GM12878 (cell line): ENCODE measurements at regions not wholly inside any gene's neighbourhood (a gene's known extent, or its start where the extent isn't known, plus 50 kb on each side); places are given as distances from the start of the nearest gene placed in this dataset.

Source experiments
- ATAC-seq: fragments of 200-7000 bp; cut with Tn5 transposase; 3 replicates; pipeline ENCODE4 v1.9.1; 2020; ENCODE audit warnings: mild to moderate bottlenecking, moderate library complexity
- BruUV-seq: library from RNA; stranded (reverse); fragments of 400-500 nt; replicated peaks from 2 replicates; lab custom pipeline; 2021; lab: Mats Ljungman, UMichigan
- CTCF ChIA-PET: fragments of 300-600 bp; sonication (Branson Sonifier 250); formaldehyde crosslinking; extraction: SDS; loops from one replicate; lab custom pipeline; 2021; ENCODE audit warnings: inconsistent platforms; lab: Yijun Ruan, JAX
- POLR2A ChIA-PET: fragments of 350-600 bp; formaldehyde crosslinking; extraction: SDS; loops from one replicate; lab custom pipeline; 2021; ENCODE audit warnings: inconsistent platforms; lab: Charles Lee
- RAD21 ChIA-PET: fragments of 300-600 bp; sonication (Branson Sonifier 250); formaldehyde crosslinking; loops from one replicate; lab custom pipeline; 2023; ENCODE audit warnings: antibody characterized with exemption; ENCODE audit not compliant: unreplicated experiment; lab: Charles Lee
- SMC1A ChIA-PET: fragments of 300-600 bp; sonication (Branson Sonifier 250); formaldehyde crosslinking; loops from one replicate; lab custom pipeline; 2023; ENCODE audit not compliant: unreplicated experiment, uncharacterized antibody; lab: Charles Lee
- DNase-seq: peaks from one replicate; pipeline ENCODE4 v3.0.0-alpha.2; 2011; ENCODE audit warnings: low read depth, low spot score
- FAIRE-seq: peaks from 3 replicates; lab custom pipeline; 2011; peaks lifted over from hg19 to GRCh38; lab: Jason Lieb, UNC
- H2AFZ ChIP-seq: 2 replicates; pipeline ENCODE4 v1.6.0; 2011; ENCODE audit warnings: low read depth, low read length, control low read depth; ENCODE audit not compliant: control insufficient read depth
- H3K27ac ChIP-seq: 2 replicates; pipeline ENCODE4 v1.5.1; 2011; ENCODE audit warnings: control low read depth; ENCODE audit not compliant: control insufficient read depth, insufficient read depth
- H3K27me3 ChIP-seq, 2 experiments: replicated peaks in 1 of 2; 2 replicates each; pipeline versions ENCODE4 v1.6.0 to v1.6.1; 2011; ENCODE audit warnings: low read length in 1 of 2; ENCODE audit not compliant: control insufficient read depth in 2 of 2, insufficient read depth in 2 of 2
- H3K36me3 ChIP-seq, 2 experiments: 2 replicates each; pipeline ENCODE4 v1.5.1; 2011; ENCODE audit warnings: low read length in 1 of 2; ENCODE audit not compliant: control insufficient read depth in 2 of 2, insufficient read depth in 2 of 2
- H3K4me1 ChIP-seq: 2 replicates; pipeline ENCODE4 v1.6.1; 2011; ENCODE audit warnings: mild to moderate bottlenecking, low read length, moderate library complexity, mixed read lengths; ENCODE audit not compliant: control insufficient read depth, insufficient read depth
- H3K4me2 ChIP-seq: 2 replicates; pipeline ENCODE4 v1.6.0; 2011; ENCODE audit warnings: control low read depth; ENCODE audit not compliant: control insufficient read depth, insufficient read depth
- H3K4me3 ChIP-seq: fragments of 200-600 bp; sonication (generic); 2 replicates; pipeline ENCODE4 v1.5.1; 2016
- H3K79me2 ChIP-seq: 2 replicates; pipeline ENCODE4 v1.6.0; 2011; ENCODE audit warnings: low read length; ENCODE audit not compliant: control insufficient read depth, insufficient read depth
- H3K9ac ChIP-seq: 2 replicates; pipeline ENCODE4 v1.8.0; 2011; ENCODE audit warnings: low read length, control low read depth, mixed read lengths; ENCODE audit not compliant: control insufficient read depth, insufficient read depth
- H3K9me3 ChIP-seq: replicated peaks from 3 replicates; pipeline ENCODE4 v1.5.1; 2011; ENCODE audit warnings: mild to moderate bottlenecking, low read length; ENCODE audit not compliant: control insufficient read depth, insufficient read depth
- H4K20me1 ChIP-seq: 2 replicates; pipeline ENCODE4 v1.6.0; 2011; ENCODE audit not compliant: control insufficient read depth, insufficient read depth
- ATF2 ChIP-seq: IDR thresholded peaks from 2 replicates; pipeline ENCODE4 v1.6.1; 2012; ENCODE audit warnings: low read length, inconsistent platforms
- CBFB ChIP-seq: IDR thresholded peaks from 2 replicates; pipeline ENCODE4 v1.6.1; 2016; ENCODE audit warnings: antibody characterized with exemption, low read depth
- CBX5 ChIP-seq: sonication (generic); IDR thresholded peaks from 2 replicates; pipeline ENCODE4 v1.6.1; 2016; ENCODE audit warnings: low read depth, moderate library complexity, mild to moderate bottlenecking, inconsistent platforms
- CHD2 ChIP-seq: IDR thresholded peaks from 2 replicates; pipeline ENCODE4 v1.6.1; 2011; ENCODE audit warnings: low read depth, low read length, improper control_type of control experiment, borderline replicate concordance
- CREB1 ChIP-seq: IDR thresholded peaks from 2 replicates; pipeline ENCODE4 v1.6.1; 2012; ENCODE audit warnings: low read depth, mild to moderate bottlenecking, inconsistent platforms
- EGR1 ChIP-seq, 2 experiments: IDR thresholded peaks; 1 replicate in 1 of 2; 2 replicates in 1 of 2; pipeline ENCODE4 v1.6.1; 2011 to 2012; ENCODE audit warnings: low read depth in 2 of 2, low read length in 2 of 2, borderline replicate concordance in 1 of 2, mild to moderate bottlenecking in 1 of 2, moderate library complexity in 1 of 2
- EP300 ChIP-seq, 2 experiments: fragments of 150-350 bp in 1 of 2; IDR thresholded peaks; 2 replicates each; pipeline ENCODE4 v1.6.1; 2011 to 2012; ENCODE audit warnings: low read depth in 2 of 2, low read length in 2 of 2, borderline replicate concordance in 1 of 2, improper control_type of control experiment in 1 of 2, inconsistent platforms in 1 of 2; ENCODE audit not compliant: control insufficient read depth in 1 of 2
- MEF2A ChIP-seq: IDR thresholded peaks from 2 replicates; pipeline ENCODE4 v1.6.1; 2011; ENCODE audit warnings: low read depth, mild to moderate bottlenecking, low read length, moderate library complexity; ENCODE audit not compliant: insufficient read depth
- MLLT1 ChIP-seq: fragments of 450-650 bp; IDR thresholded peaks from 2 replicates; pipeline ENCODE4 v1.6.1; 2016; ENCODE audit warnings: mild to moderate bottlenecking
- MTA2 ChIP-seq: fragments of 450-650 bp; IDR thresholded peaks from 2 replicates; pipeline ENCODE4 v1.6.1; 2016; ENCODE audit warnings: low read depth, mild to moderate bottlenecking, moderate library complexity
- NFXL1 ChIP-seq: fragments of 450-650 bp; IDR thresholded peaks from 2 replicates; pipeline ENCODE4 v1.6.1; 2017; ENCODE audit warnings: antibody characterized with exemption, mild to moderate bottlenecking, borderline replicate concordance
- NR2C2 ChIP-seq: IDR thresholded peaks from 2 replicates; pipeline ENCODE4 v1.6.1; 2011; ENCODE audit warnings: borderline replicate concordance, low read depth; ENCODE audit not compliant: control insufficient read depth, insufficient read length
- PAX8 ChIP-seq: fragments of 450-650 bp; IDR thresholded peaks from 2 replicates; pipeline ENCODE4 v1.6.1; 2017; ENCODE audit warnings: mild to moderate bottlenecking, moderate library complexity
- PML ChIP-seq: IDR thresholded peaks from 2 replicates; pipeline ENCODE4 v1.6.1; 2012; ENCODE audit warnings: low read length, inconsistent platforms
- RFX5 ChIP-seq: IDR thresholded peaks from 2 replicates; pipeline ENCODE4 v1.6.1; 2011; ENCODE audit warnings: low read depth, low read length, improper control_type of control experiment
- SIN3A ChIP-seq: IDR thresholded peaks from 2 replicates; pipeline ENCODE4 v1.6.1; 2012; ENCODE audit warnings: low read depth, low read length, improper control_type of control experiment
- SMC3 ChIP-seq: IDR thresholded peaks from 2 replicates; pipeline ENCODE4 v1.6.1; 2011; ENCODE audit warnings: low read length, improper control_type of control experiment, borderline replicate concordance
- STAT3 ChIP-seq: IDR thresholded peaks from 2 replicates; pipeline ENCODE4 v1.6.1; 2011; ENCODE audit warnings: low read depth, low read length, improper control_type of control experiment
- TCF12 ChIP-seq: IDR thresholded peaks from 2 replicates; pipeline ENCODE4 v1.6.1; 2011; ENCODE audit warnings: low read depth, mild to moderate bottlenecking, low read length
- TCF3 ChIP-seq: IDR thresholded peaks from 2 replicates; pipeline ENCODE4 v1.6.1; 2012; ENCODE audit warnings: low read depth, mild to moderate bottlenecking, low read length, borderline replicate concordance; ENCODE audit not compliant: insufficient read depth
- WGBS: methylation state at CpG from one replicate; pipeline ENCODE4 v1.1.6; 2016; ENCODE audit warnings: low lambda C conversion rate; ENCODE audit not compliant: insufficient replicate concordance, insufficient coverage; ENCODE audit errors: missing lambda C conversion rate; 5-methylcytosine and 5-hydroxymethylcytosine counted together
- in situ Hi-C: fragments of 300-500 bp; cut with MboI; formaldehyde crosslinking; loops from 9 replicates; pipeline ENCODE4 v1.14.3; 2018; ENCODE audit warnings: mixed read lengths
- intact Hi-C: fragments of 100-400 bp; cut with micrococcal nuclease; formaldehyde crosslinking; loops from one replicate; pipeline ENCODE4 v1.14.2; 2022; ENCODE audit not compliant: unreplicated experiment

GRCh38 chr6:134425513-134425912 lies 107.6 kb upstream of the SGK1 start:
- ChIA-PET CTCF (interaction anchor here (0.9 kb wide), 1 partner anchor 20 kb away, joined by 5 read pairs; no protein-coding TSS in a partner anchor), SMC1A (interaction anchor here (1.0 kb wide), 1 partner anchor 73 kb away, joined by 3 read pairs; no protein-coding TSS in a partner anchor), POLR2A (no interaction called here), RAD21 (interaction anchor here (1.5 kb wide), 1 partner anchor 53 kb away, joined by 3 read pairs; no protein-coding TSS in a partner anchor)
- Histone ChIP-seq H3K4me2 (no peak overlapping the region), H3K79me2 (no peaks in the 10 kb centered on the region), H2AFZ (no peak overlapping the region), H3K4me3 (no peak overlapping the region), H3K27ac (no peak overlapping the region), H3K4me1 (no peaks in the 10 kb centered on the region), H3K27me3 (no peaks in the 10 kb centered on the region), H4K20me1 (no peaks in the 10 kb centered on the region), H3K9ac (no peak overlapping the region), H3K9me3 (no peaks in the 10 kb centered on the region), H3K36me3 (no peaks in the 10 kb centered on the region)
- intact Hi-C loops, result no loop called here
- 55% methylated on average over 6 of the region's 6 CpGs for WGBS
- in situ Hi-C loops, result no loop called here
- no peak for ATAC-seq
- DNase-seq, result no peak
- BruUV-seq, result no TSS peak
- TF ChIP-seq RFX5 (no peak), NR2C2 (no peak), SMC3 (no peak), NFXL1 (no peak), STAT3 (no peak), CBX5 (no peak), EGR1 (IDR thresholded peaks at IDR 0.05; ENCODE audit: borderline replicate concordance in 1 of 2, low read depth in 2 of 2, low read length in 2 of 2) (no peak), PAX8 (no peak), TCF12 (no peak), TCF3 (no peak), MLLT1 (no peak), ATF2 (no peak), MTA2 (no peak), CBFB (no peak), MEF2A (no peak), PML (no peak), CHD2 (no peak), SIN3A (no peak), EP300 (IDR thresholded peaks at IDR 0.05; ENCODE audit: borderline replicate concordance in 1 of 2, control insufficient read depth in 1 of 2, low read depth in 2 of 2, low read length in 2 of 2) (no peak), CREB1 (no peak)
- FAIRE-seq, result no peak
